GM12878 (cell line): ENCODE measurements at regions not wholly inside any gene's neighbourhood (a gene's known extent, or its start where the extent isn't known, plus 50 kb on each side); places are given as distances from the start of the nearest gene placed in this dataset.

Source experiments
- ASH2L ChIP-seq: fragments of 300-600, 200-600 bp; sonication (generic); IDR thresholded peaks from 2 replicates; pipeline ENCODE4 v1.6.1; 2017; ENCODE audit warnings: low read depth, mild to moderate bottlenecking, borderline replicate concordance
- EGR1 ChIP-seq, 2 experiments: IDR thresholded peaks; 1 replicate in 1 of 2; 2 replicates in 1 of 2; pipeline ENCODE4 v1.6.1; 2011 to 2012; ENCODE audit warnings: low read depth in 2 of 2, low read length in 2 of 2, borderline replicate concordance in 1 of 2, mild to moderate bottlenecking in 1 of 2, moderate library complexity in 1 of 2
- GABPA ChIP-seq: IDR thresholded peaks from 2 replicates; pipeline ENCODE4 v1.6.1; 2014; ENCODE audit warnings: antibody characterized with exemption, low read depth, mild to moderate bottlenecking, inconsistent platforms
- MTA2 ChIP-seq: fragments of 450-650 bp; IDR thresholded peaks from 2 replicates; pipeline ENCODE4 v1.6.1; 2016; ENCODE audit warnings: low read depth, mild to moderate bottlenecking, moderate library complexity
- NBN ChIP-seq: fragments of 450-650 bp; IDR thresholded peaks from 2 replicates; pipeline ENCODE4 v1.6.1; 2016
- NFIC ChIP-seq: IDR thresholded peaks from 2 replicates; pipeline ENCODE4 v1.6.1; 2012; ENCODE audit warnings: low read depth, mild to moderate bottlenecking, inconsistent platforms, low read length, moderate library complexity
- TF ChIP-seq, protein P1 (sequence below): fragments of 450-650 bp; IDR thresholded peaks from 2 replicates; pipeline ENCODE4 v1.6.1; 2017; ENCODE audit warnings: mild to moderate bottlenecking, moderate library complexity
- TF ChIP-seq, protein P2 (sequence below): IDR thresholded peaks from 2 replicates; pipeline ENCODE4 v1.6.1; 2011; ENCODE audit warnings: low read depth, mild to moderate bottlenecking, low read length, moderate library complexity, borderline replicate concordance; ENCODE audit errors: extremely low read depth
- TF ChIP-seq, protein P3 (sequence below): fragments of 450-650 bp; IDR thresholded peaks from 2 replicates; pipeline ENCODE4 v1.6.1; 2018; ENCODE audit warnings: borderline replicate concordance, mild to moderate bottlenecking; ENCODE audit not compliant: partially characterized antibody

DNA sequence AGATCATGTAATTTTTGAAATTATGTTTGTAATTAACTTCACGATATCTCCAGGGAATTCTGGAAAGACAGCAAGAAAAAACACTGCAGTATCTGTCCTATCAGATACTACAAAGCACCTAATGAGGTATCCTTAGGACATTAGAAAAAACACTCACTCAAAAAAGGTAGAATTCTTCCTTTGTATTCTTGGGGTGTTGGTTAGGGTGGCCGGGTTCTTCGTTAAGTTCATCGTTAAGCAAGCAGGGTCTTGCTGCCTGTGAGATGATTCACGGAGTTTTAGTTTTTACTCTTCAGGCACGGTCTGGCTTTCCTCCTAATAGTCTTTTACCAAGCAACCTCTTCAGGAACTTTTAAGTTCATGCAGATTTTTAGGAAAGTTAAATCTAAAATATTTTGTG is 91.4 kb upstream of the IRX4 start (continued):
- TF ChIP-seq, protein P1, sequence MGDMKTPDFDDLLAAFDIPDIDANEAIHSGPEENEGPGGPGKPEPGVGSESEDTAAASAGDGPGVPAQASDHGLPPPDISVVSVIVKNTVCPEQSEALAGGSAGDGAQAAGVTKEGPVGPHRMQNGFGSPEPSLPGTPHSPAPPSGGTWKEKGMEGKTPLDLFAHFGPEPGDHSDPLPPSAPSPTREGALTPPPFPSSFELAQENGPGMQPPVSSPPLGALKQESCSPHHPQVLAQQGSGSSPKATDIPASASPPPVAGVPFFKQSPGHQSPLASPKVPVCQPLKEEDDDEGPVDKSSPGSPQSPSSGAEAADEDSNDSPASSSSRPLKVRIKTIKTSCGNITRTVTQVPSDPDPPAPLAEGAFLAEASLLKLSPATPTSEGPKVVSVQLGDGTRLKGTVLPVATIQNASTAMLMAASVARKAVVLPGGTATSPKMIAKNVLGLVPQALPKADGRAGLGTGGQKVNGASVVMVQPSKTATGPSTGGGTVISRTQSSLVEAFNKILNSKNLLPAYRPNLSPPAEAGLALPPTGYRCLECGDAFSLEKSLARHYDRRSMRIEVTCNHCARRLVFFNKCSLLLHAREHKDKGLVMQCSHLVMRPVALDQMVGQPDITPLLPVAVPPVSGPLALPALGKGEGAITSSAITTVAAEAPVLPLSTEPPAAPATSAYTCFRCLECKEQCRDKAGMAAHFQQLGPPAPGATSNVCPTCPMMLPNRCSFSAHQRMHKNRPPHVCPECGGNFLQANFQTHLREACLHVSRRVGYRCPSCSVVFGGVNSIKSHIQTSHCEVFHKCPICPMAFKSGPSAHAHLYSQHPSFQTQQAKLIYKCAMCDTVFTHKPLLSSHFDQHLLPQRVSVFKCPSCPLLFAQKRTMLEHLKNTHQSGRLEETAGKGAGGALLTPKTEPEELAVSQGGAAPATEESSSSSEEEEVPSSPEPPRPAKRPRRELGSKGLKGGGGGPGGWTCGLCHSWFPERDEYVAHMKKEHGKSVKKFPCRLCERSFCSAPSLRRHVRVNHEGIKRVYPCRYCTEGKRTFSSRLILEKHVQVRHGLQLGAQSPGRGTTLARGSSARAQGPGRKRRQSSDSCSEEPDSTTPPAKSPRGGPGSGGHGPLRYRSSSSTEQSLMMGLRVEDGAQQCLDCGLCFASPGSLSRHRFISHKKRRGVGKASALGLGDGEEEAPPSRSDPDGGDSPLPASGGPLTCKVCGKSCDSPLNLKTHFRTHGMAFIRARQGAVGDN = no peak
- TF ChIP-seq EGR1 (IDR thresholded peaks at IDR 0.05; ENCODE audit: borderline replicate concordance in 1 of 2, low read depth in 2 of 2, low read length in 2 of 2) (no peak), ASH2L (no peak), NBN (no peak), MTA2 (no peak), NFIC (no peak), GABPA (no peak)
- TF ChIP-seq, protein P2, sequence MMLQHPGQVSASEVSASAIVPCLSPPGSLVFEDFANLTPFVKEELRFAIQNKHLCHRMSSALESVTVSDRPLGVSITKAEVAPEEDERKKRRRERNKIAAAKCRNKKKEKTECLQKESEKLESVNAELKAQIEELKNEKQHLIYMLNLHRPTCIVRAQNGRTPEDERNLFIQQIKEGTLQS = no peak
- TF ChIP-seq, protein P3, sequence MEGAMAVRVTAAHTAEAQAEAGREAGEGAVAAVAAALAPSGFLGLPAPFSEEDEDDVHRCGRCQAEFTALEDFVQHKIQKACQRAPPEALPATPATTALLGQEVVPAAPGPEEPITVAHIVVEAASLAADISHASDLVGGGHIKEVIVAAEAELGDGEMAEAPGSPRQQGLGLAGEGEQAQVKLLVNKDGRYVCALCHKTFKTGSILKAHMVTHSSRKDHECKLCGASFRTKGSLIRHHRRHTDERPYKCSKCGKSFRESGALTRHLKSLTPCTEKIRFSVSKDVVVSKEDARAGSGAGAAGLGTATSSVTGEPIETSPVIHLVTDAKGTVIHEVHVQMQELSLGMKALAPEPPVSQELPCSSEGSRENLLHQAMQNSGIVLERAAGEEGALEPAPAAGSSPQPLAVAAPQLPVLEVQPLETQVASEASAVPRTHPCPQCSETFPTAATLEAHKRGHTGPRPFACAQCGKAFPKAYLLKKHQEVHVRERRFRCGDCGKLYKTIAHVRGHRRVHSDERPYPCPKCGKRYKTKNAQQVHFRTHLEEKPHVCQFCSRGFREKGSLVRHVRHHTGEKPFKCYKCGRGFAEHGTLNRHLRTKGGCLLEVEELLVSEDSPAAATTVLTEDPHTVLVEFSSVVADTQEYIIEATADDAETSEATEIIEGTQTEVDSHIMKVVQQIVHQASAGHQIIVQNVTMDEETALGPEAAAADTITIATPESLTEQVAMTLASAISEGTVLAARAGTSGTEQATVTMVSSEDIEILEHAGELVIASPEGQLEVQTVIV = no peak
